H9 (cell line): ENCODE measurements at regions not wholly inside any gene's neighbourhood (a gene's known extent, or its start where the extent isn't known, plus 50 kb on each side); places are given as distances from the start of the nearest gene placed in this dataset.

Source experiments
- DNase-seq: peaks from one replicate; pipeline ENCODE4 v3.0.0-alpha.2; 2017
- H2AFZ ChIP-seq: one replicate; pipeline ENCODE4 v1.6.1; 2013; ENCODE audit warnings: mild to moderate bottlenecking, low read length, control low read depth, moderate library complexity
- H2AK5ac ChIP-seq: 2 replicates; pipeline ENCODE4 v1.6.1; 2013; ENCODE audit warnings: low read length, control low read depth, mixed read lengths; ENCODE audit not compliant: insufficient read length
- H2BK120ac ChIP-seq: one replicate; pipeline ENCODE4 v1.6.1; 2013; ENCODE audit warnings: low read depth, mild to moderate bottlenecking, low read length, control low read depth, inconsistent platforms; ENCODE audit not compliant: poor library complexity, severe bottlenecking
- H2BK12ac ChIP-seq: 2 replicates; pipeline ENCODE4 v1.6.1; 2013; ENCODE audit warnings: low read length, control low read depth, mixed read lengths, low read depth; ENCODE audit not compliant: insufficient read length
- H2BK15ac ChIP-seq: 2 replicates; pipeline ENCODE4 v1.6.1; 2013; ENCODE audit warnings: low read depth, low read length, control low read depth
- H2BK20ac ChIP-seq: one replicate; pipeline ENCODE4 v1.6.1; 2013; ENCODE audit warnings: low read depth, mild to moderate bottlenecking, low read length, control low read depth, inconsistent platforms; ENCODE audit not compliant: poor library complexity, severe bottlenecking
- H2BK5ac ChIP-seq: 2 replicates; pipeline ENCODE4 v1.6.1; 2013; ENCODE audit warnings: low read length, control low read depth, mixed read lengths; ENCODE audit not compliant: insufficient read length
- H3K14ac ChIP-seq: 2 replicates; pipeline ENCODE4 v1.6.1; 2013; ENCODE audit warnings: low read length, control low read depth; ENCODE audit not compliant: insufficient read depth
- H3K18ac ChIP-seq: 2 replicates; pipeline ENCODE4 v1.6.1; 2013; ENCODE audit warnings: low read depth, mild to moderate bottlenecking, mixed read lengths, low read length, control low read depth; ENCODE audit not compliant: insufficient read length
- H3K23ac ChIP-seq: 2 replicates; pipeline ENCODE4 v1.6.1; 2013; ENCODE audit warnings: low read length, control low read depth, mixed read lengths, low read depth; ENCODE audit not compliant: insufficient read length
- H3K23me2 ChIP-seq: 2 replicates; pipeline ENCODE4 v1.6.1; 2013; ENCODE audit warnings: low read depth, mild to moderate bottlenecking, mixed read lengths, low read length, control low read depth; ENCODE audit not compliant: insufficient read length, poor library complexity, severe bottlenecking
- H3K27ac ChIP-seq: 2 replicates; pipeline ENCODE4 v1.5.1; 2013; ENCODE audit warnings: low read length, control low read depth, mixed read lengths, low read depth; ENCODE audit not compliant: insufficient read length
- H3K27me3 ChIP-seq: 2 replicates; pipeline ENCODE4 v1.6.1; 2013; ENCODE audit warnings: low read length, control low read depth, inconsistent platforms; ENCODE audit not compliant: insufficient read depth
- H3K4ac ChIP-seq: 2 replicates; pipeline ENCODE4 v1.6.1; 2013; ENCODE audit warnings: low read depth, mild to moderate bottlenecking, control low read depth, inconsistent platforms, low read length, moderate library complexity
- H3K4me1 ChIP-seq: 2 replicates; pipeline ENCODE4 v1.6.1; 2013; ENCODE audit warnings: low read length, control low read depth, inconsistent platforms; ENCODE audit not compliant: insufficient read depth
- H3K4me2 ChIP-seq: 2 replicates; pipeline ENCODE4 v1.6.1; 2013; ENCODE audit warnings: low read length, control low read depth, mixed read lengths; ENCODE audit not compliant: insufficient read length, insufficient read depth
- H3K56ac ChIP-seq: 2 replicates; pipeline ENCODE4 v1.6.1; 2013; ENCODE audit warnings: low read depth, mild to moderate bottlenecking, mixed read lengths, low read length, control low read depth; ENCODE audit not compliant: insufficient read length
- H3K79me1 ChIP-seq: 2 replicates; pipeline ENCODE4 v1.6.1; 2013; ENCODE audit warnings: low read depth, mild to moderate bottlenecking, moderate library complexity, low read length, control low read depth, inconsistent platforms; ENCODE audit not compliant: insufficient read depth, poor library complexity, severe bottlenecking
- H3K79me2 ChIP-seq: 2 replicates; pipeline ENCODE4 v1.6.1; 2013; ENCODE audit warnings: low read length, control low read depth, inconsistent platforms; ENCODE audit not compliant: insufficient read depth
- H3K9ac ChIP-seq: 2 replicates; pipeline ENCODE4 v1.6.1; 2013; ENCODE audit warnings: low read length, control low read depth, mixed read lengths; ENCODE audit not compliant: insufficient read length; ENCODE audit errors: extremely low read depth
- H3K9me3 ChIP-seq: one replicate; pipeline ENCODE4 v1.6.1; 2013; ENCODE audit warnings: low read depth, low read length, inconsistent platforms; ENCODE audit not compliant: control insufficient read depth
- H3T11ph ChIP-seq: one replicate; pipeline ENCODE4 v1.6.1; 2013; ENCODE audit warnings: mild to moderate bottlenecking, low read length, control low read depth, inconsistent platforms
- H4K20me1 ChIP-seq: one replicate; pipeline ENCODE4 v1.6.1; 2013; ENCODE audit not compliant: control insufficient read depth, insufficient read length, insufficient read depth
- H4K5ac ChIP-seq: 2 replicates; pipeline ENCODE4 v1.6.1; 2013; ENCODE audit warnings: low read depth, mild to moderate bottlenecking, mixed read lengths, low read length, control low read depth; ENCODE audit not compliant: insufficient read length
- H4K8ac ChIP-seq: replicated peaks from 2 replicates; pipeline ENCODE4 v1.6.1; 2013; ENCODE audit warnings: low read length, control low read depth, mixed read lengths, low read depth; ENCODE audit not compliant: insufficient read length
- H4K91ac ChIP-seq: 2 replicates; pipeline ENCODE4 v1.6.1; 2013; ENCODE audit warnings: low read depth, mild to moderate bottlenecking, moderate library complexity, mixed read lengths, low read length, control low read depth; ENCODE audit not compliant: insufficient read length
- H3K27ac Mint-ChIP-seq, 3 experiments: 2 replicates in 2 of 3; 3 replicates in 1 of 3; pipeline ENCODE4 v1.8.0; 2020 to 2021; ENCODE audit warnings: mixed read lengths in 3 of 3, mild to moderate bottlenecking in 1 of 3, moderate library complexity in 1 of 3
- H3K27me3 Mint-ChIP-seq: 2 replicates; pipeline ENCODE4 v1.8.0; 2021; ENCODE audit warnings: low read depth, mild to moderate bottlenecking, moderate library complexity, mixed read lengths
- H3K36me3 Mint-ChIP-seq, 3 experiments: 2 replicates in 2 of 3; 3 replicates in 1 of 3; pipeline ENCODE4 v1.8.0; 2020 to 2021; ENCODE audit warnings: low read depth in 3 of 3, mixed read lengths in 3 of 3; ENCODE audit not compliant: insufficient read depth in 1 of 3
- H3K4me1 Mint-ChIP-seq, 2 experiments: 2 replicates each; pipeline ENCODE4 v1.8.0; 2020; ENCODE audit warnings: mixed read lengths in 2 of 2
- H3K4me3 Mint-ChIP-seq, 2 experiments: 2 replicates in 1 of 2; 3 replicates in 1 of 2; pipeline ENCODE4 v1.8.0; 2020 to 2021; ENCODE audit warnings: mild to moderate bottlenecking in 2 of 2, mixed read lengths in 2 of 2, moderate library complexity in 1 of 2
- H3K9me3 Mint-ChIP-seq, 2 experiments: 2 replicates in 1 of 2; 3 replicates in 1 of 2; pipeline ENCODE4 v1.8.0; 2020; ENCODE audit warnings: mild to moderate bottlenecking in 2 of 2, mixed read lengths in 2 of 2, moderate library complexity in 1 of 2
- CTCF ChIP-seq: fragments of 200-600 bp; sonication (generic); conservative IDR thresholded peaks from 3 replicates; pipeline ENCODE4 v1.8.0; 2021; ENCODE audit warnings: antibody characterized with exemption, mild to moderate bottlenecking
- WGBS: extraction: QIAGEN DNeasy Blood & Tissue Kit; methylation state at CpG from one replicate; pipeline ENCODE4 v1.1.7; 2013; ENCODE audit warnings: missing lambda C conversion rate, low lambda C conversion rate, mixed read lengths; ENCODE audit not compliant: insufficient read length; ENCODE audit errors: extremely low coverage; 5-methylcytosine and 5-hydroxymethylcytosine counted together

- Mint-ChIP-seq H3K27ac (no peak overlapping the region), H3K9me3 (peaks cover 0 to 28% of the 10 kb centered on the region in 2 experiments; a peak in 3 of 5 replicates), H3K27me3 (no peaks in the 10 kb centered on the region), H3K4me3 (no peak overlapping the region), H3K36me3 (peaks cover 0 to 4% (median 0%) of the 10 kb centered on the region in 3 experiments; a peak in 2 of 7 replicates), H3K4me1 (peaks cover 21 to 22% of the 10 kb centered on the region in 2 experiments)
- no peaks in the 10 kb centered on the region for H3K79me2 ChIP-seq
- H3K4ac ChIP-seq: no peak overlapping the region
- H2BK15ac ChIP-seq: no peak overlapping the region
- no peak for TF ChIP-seq CTCF
- H3K27ac ChIP-seq: no peak overlapping the region
- H2BK12ac ChIP-seq: no peak overlapping the region
- H2AFZ ChIP-seq: no peak overlapping the region
- no peak overlapping the region for H4K91ac ChIP-seq
- no peak overlapping the region for H3K18ac ChIP-seq
- no peak overlapping the region for H2AK5ac ChIP-seq
- H3K27me3 ChIP-seq: no peaks in the 10 kb centered on the region
- no peak overlapping the region for H2BK120ac ChIP-seq
- no peak overlapping the region for H3K56ac ChIP-seq
- no peaks in the 10 kb centered on the region for H3K9me3 ChIP-seq
- H3T11ph ChIP-seq: no peak overlapping the region
- no peak overlapping the region for H3K4me2 ChIP-seq
- no peak overlapping the region for H2BK20ac ChIP-seq
- H3K79me1 ChIP-seq: no peaks in the 10 kb centered on the region
- no peaks in the 10 kb centered on the region for H4K20me1 ChIP-seq
- WGBS: no CpG with 5 or more reads among the region's 4 CpGs
- H3K23me2 ChIP-seq: no peaks in the 10 kb centered on the region
- no peak overlapping the region for H4K8ac ChIP-seq
- no peak overlapping the region for H4K5ac ChIP-seq
- H2BK5ac ChIP-seq: no peak overlapping the region
- DNase-seq: no peak
- no peak overlapping the region for H3K14ac ChIP-seq
- no peak overlapping the region for H3K9ac ChIP-seq
- H3K23ac ChIP-seq: no peak overlapping the region
- H3K4me1 ChIP-seq: no peaks in the 10 kb centered on the region
Measured at GRCh38 chrX:43479850-43480249, 176.2 kb upstream of the MAOA start.
